ENCODE measurements at regions not wholly inside any gene's neighbourhood (a gene's known extent, or its start where the extent isn't known, plus 50 kb on each side); places are given as distances from the start of the nearest gene placed in this dataset.

DNA sequence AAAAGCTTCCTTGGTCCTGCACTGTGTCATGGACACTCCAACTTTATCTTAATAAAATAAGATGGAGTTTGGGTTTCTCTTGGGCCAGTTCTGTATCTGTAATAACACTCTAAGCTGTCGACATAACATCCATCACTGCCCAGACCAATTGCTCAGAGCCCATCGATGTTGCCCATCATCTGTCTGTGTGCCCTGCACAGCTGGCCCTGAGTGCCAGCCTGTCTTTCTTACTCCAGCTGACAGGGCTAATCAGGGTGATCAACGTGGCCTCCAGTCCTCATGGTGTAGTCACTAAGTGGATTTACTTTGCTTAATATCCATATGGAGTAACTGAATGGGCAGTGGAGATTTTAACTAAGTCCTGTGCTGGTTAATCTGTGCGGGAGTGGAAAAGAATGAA lies 419.8 kb upstream of the TPM1 start:
- POLR2A ChIA-PET, result no interaction called here
- intact Hi-C loops (cut with micrococcal nuclease), result no loop called here
- CTCF ChIA-PET, result no interaction called here

DNA sequence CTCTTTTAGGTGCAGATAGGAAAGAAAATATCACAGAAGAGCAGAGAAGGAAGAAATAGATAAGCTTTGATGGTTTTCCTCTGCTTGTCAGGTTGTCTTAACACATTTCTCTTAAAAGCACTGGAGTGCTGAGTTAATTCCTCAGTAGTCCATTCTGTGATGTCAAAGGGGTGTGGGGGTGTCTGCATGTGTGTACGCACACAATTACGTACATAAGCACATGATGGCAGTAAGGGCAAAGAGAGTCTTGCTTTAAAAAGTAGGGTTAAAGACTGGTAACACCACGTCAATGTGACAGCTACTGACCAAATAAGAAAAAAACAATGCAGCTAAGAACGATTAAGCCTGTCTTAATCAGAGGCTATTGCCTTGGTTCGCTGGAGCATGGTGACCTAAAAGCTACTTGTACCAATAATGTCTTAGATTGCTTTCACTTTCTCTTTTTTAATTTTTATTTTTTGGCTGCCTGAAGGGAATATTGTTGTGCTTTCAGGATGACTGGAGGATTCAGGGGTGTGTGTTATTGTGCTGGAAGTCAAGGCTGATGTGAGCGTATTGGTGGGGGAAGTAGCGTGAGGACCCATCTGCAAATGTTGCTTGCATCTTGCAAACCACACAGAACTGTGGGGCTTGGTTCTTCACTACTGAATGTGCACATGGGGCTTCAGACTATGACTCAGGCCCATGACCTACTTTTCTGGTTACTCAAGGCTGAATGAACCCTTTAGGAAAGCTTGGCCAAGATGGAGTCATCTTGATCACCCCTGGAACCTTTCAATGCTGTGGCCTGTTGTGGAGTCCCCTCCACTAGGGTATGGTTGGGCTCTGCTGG lies 417.8 kb upstream of the TPM1 start:
- intact Hi-C loops (cut with micrococcal nuclease), result no loop called here
- Mint-ChIP-seq H3K4me1 (ENCODE audit: low read depth) (peaks cover 12% of the 10 kb centered on the region), H3K27me3 (peaks cover 6% of the 10 kb centered on the region), H3K9me3 (no peaks in the 10 kb centered on the region), H3K4me3 (peak overlapping the region; percentile 22), H3K36me3 (no peaks in the 10 kb centered on the region), H3K27ac (no peak overlapping the region)
- ChIA-PET POLR2A (no interaction called here), CTCF (no interaction called here)
- peak; percentile 16 for DNase-seq

More for the DNA sequence above, 419.8 kb upstream of the TPM1 start:
- Mint-ChIP-seq H3K4me3 (no peak overlapping the region), H3K36me3 (no peaks in the 10 kb centered on the region), H3K9me3 (no peaks in the 10 kb centered on the region), H3K27ac (no peak overlapping the region), H3K27me3 (peaks cover 4% of the 10 kb centered on the region), H3K4me1 (ENCODE audit: low read depth) (peaks cover 12% of the 10 kb centered on the region)
- no peak for DNase-seq

DNA sequence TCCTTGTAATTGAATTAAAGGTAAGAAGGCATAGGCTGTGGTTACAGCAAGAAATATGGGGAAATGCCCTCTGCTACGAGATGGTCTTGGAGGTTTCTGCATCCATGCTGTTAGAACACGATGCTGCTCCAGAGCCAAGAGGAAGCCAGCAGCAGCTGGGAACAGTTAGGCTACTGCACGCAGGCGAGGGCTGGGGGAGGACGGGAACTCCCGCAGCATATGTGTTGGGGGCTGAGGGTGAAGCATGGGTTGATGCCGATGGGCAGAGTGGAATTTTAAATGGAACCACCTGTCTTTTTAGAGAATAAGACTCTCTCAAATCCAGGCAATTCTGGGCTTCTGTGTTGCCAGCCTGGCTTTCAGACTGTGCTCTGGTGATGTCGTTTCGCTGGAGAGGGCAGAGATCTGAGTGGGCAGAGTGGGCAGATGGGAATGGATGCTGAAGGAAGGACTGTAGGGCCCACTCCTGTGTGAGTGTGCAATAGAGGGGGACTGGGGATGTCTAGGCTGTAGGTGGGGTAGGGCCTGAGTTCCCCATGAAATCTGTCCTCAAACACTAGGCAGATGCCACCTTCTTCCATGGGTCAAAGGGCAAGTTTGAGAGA lies 417.0 kb upstream of the TPM1 start:
- H3K9me3 Mint-ChIP-seq, result no peaks in the 10 kb centered on the region
- no peak for DNase-seq
- peaks cover 6% of the 10 kb centered on the region for H3K27me3 Mint-ChIP-seq
- peaks cover 12% of the 10 kb centered on the region for H3K4me1 Mint-ChIP-seq (ENCODE audit: low read depth)
- H3K36me3 Mint-ChIP-seq, result no peaks in the 10 kb centered on the region
- ChIA-PET POLR2A (no interaction called here), CTCF (no interaction called here)
- no peak overlapping the region for H3K4me3 Mint-ChIP-seq
- intact Hi-C loops (cut with micrococcal nuclease), result no loop called here
- no peak overlapping the region for H3K27ac Mint-ChIP-seq

DNA sequence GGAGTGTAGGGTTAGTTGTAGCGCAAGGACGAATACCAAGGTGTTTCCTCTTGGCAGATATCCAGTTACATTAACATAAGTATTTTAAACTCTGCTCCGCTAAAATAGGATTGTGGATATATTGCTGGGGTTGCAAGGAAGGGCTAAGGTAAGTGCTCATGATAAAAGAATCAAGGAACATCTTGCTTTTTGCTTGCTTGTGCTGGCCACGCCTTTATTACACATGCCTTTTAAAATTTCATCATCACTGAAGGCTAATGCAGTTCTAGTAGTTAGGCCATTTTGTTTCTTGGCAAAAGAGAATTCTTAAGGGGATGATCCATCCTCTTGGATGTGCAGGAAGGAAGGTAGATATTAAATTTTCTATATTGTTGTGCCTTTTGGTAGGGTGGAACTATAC lies 415.6 kb upstream of the TPM1 start:
- Mint-ChIP-seq H3K4me3 (no peak overlapping the region), H3K27ac (no peak overlapping the region), H3K36me3 (no peaks in the 10 kb centered on the region), H3K9me3 (no peaks in the 10 kb centered on the region), H3K4me1 (ENCODE audit: low read depth) (peaks cover 12% of the 10 kb centered on the region), H3K27me3 (peaks cover 6% of the 10 kb centered on the region)
- no peak for DNase-seq
- intact Hi-C loops (cut with micrococcal nuclease), result no loop called here
- CTCF ChIA-PET, result no interaction called here
- POLR2A ChIA-PET, result no interaction called here

DNA sequence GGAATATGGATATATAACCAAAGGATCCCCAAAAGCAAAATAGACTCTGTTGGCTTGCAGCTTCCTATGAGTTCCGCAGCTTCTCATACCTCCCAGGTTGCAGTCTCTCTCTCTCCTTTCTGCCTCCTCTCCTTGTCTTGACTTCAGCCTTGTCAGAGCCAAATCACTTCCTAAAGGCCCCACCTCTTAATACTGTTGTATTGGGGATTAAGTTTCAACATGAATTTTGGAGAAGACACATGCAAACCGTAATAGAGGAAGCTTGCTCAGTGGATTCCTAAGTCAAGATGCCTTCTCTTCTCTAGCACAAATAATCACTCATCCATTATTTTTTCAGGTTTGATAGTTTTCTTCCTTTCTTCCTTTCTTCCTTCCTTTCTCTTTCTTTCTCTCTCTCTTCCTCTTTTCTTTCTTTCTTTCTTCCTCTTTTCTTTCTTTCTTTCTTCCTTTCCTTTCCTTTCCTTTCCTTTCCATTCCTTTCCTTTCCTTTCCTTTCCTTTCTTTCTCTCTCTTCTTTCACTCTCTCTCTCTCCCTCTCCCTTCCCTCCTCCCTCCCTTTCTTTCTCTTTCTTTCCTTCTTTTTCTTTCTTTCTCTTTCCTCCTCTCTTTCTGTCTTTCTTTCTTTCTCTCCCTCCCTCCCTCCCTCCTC lies 411.3 kb upstream of the TPM1 start:
- Mint-ChIP-seq H3K27ac (no peak overlapping the region), H3K4me1 (ENCODE audit: low read depth) (no peaks in the 10 kb centered on the region)

DNA sequence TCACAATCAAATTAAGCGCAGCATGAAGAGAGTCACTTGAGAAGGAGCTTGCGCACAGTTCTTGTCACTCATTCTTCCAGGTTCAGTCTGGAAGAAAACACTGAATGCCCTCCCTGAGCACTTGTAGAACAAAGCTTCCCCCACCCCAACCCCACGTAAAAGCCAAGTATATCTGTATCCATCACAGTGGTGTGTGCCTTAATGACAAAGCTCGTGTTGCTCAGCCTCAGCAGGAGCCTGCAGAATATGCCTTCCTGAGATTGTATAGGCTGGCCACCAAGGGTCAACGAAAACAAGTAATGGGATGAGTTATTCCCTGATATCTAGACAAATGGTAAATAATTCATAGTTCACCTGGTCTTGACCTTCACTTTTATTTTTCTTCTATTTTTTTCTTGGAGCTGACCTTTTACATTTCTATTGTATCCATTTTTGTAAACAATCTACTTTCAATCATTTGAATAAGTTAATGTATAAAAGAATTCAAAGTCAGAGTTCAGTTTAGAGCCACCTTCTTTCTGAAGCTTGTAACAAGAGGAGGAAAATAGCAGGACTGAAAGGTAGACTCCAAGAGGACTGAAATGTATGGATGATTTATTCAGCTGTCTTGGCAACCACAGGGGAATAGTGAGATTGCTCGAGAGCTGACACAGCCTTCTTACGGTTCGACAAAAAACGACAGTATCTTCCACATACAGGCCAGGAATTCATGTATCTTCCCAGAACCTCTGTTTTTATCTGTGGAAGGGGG lies 405.5 kb upstream of the TPM1 start:
- intact Hi-C loops (cut with micrococcal nuclease), result no loop called here
- Mint-ChIP-seq H3K27ac (no peak overlapping the region), H3K9me3 (no peaks in the 10 kb centered on the region), H3K4me3 (no peak overlapping the region), H3K36me3 (no peaks in the 10 kb centered on the region), H3K27me3 (peaks cover 4% of the 10 kb centered on the region), H3K4me1 (ENCODE audit: low read depth) (no peaks in the 10 kb centered on the region)
- ChIA-PET POLR2A (no interaction called here), CTCF (interaction anchor here (1.2 kb wide), 1 partner anchor 107 kb away, joined by 3 read pairs; no protein-coding TSS in a partner anchor)
- no peak for DNase-seq

More for the DNA sequence above, 411.3 kb upstream of the TPM1 start:
- H3K4me3 Mint-ChIP-seq, result no peak overlapping the region
- intact Hi-C loops (cut with micrococcal nuclease), result no loop called here
- H3K9me3 Mint-ChIP-seq, result no peaks in the 10 kb centered on the region
- POLR2A ChIA-PET, result no interaction called here
- H3K27me3 Mint-ChIP-seq, result peaks cover 2% of the 10 kb centered on the region
- no peak for DNase-seq
- H3K36me3 Mint-ChIP-seq, result no peaks in the 10 kb centered on the region
- CTCF ChIA-PET, result no interaction called here

DNA sequence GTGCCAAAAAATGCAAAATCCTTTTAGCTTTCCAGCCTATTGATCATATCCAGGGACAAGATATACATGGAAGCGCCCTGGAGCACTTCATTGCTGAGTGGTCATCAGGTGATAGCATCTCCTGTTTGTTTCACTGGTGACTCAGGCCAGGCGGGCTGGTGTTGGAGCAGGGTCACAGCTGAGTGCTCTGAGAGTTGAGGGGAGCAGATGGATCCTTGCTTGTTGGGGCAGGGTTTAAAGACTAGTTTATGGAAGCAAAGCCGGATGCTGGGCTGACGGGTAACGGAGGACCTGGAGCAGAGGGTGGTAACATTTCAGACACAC lies 405.0 kb upstream of the TPM1 start:
- Mint-ChIP-seq H3K4me1 (ENCODE audit: low read depth) (no peaks in the 10 kb centered on the region), H3K9me3 (no peaks in the 10 kb centered on the region), H3K27me3 (peaks cover 4% of the 10 kb centered on the region), H3K4me3 (no peak overlapping the region), H3K36me3 (no peaks in the 10 kb centered on the region), H3K27ac (no peak overlapping the region)
- POLR2A ChIA-PET, result no interaction called here
- DNase-seq, result no peak
- intact Hi-C loops (cut with micrococcal nuclease), result no loop called here
- CTCF ChIA-PET, result interaction anchor here (1.2 kb wide), 1 partner anchor 106 kb away, joined by 3 read pairs; no protein-coding TSS in a partner anchor

DNA sequence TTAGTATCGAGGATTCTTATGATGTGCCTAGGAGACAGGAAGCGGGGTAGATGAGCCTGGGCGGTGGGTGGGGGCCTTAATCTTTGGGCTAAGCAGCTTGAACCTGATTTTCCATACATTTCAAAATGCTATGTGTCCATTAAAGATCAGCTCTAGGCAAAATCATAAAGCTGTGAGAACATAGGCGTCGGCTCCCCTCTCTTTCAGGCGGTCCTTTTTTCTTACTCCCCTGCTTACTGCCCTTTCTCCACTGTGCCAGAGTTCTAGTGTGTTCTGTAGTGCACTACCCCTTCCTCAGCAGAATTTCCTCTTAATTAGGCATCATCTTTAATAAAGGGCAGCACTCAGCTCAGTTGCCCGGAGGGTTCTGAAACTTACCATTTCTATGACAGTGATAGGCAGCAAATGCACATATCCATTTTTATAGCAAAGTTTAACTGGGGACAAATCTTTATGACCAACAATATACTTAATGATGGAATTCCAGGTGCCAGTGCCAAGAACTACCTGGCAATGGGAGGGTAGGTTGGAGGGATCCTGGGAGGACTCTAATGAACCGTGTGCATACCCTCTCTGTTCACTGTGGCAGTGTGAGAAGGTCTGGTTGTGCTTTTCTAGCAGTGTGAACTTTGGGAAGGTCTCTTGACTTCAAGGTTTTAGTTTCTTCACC lies 404.5 kb upstream of the TPM1 start:
- H3K27ac Mint-ChIP-seq, result no peak overlapping the region
- peaks cover 4% of the 10 kb centered on the region for H3K27me3 Mint-ChIP-seq
- H3K4me1 Mint-ChIP-seq (ENCODE audit: low read depth), result no peaks in the 10 kb centered on the region
- no peak overlapping the region for H3K4me3 Mint-ChIP-seq
- ChIA-PET CTCF (no interaction called here), POLR2A (no interaction called here)
- DNase-seq, result no peak
- H3K36me3 Mint-ChIP-seq, result no peaks in the 10 kb centered on the region
- no peaks in the 10 kb centered on the region for H3K9me3 Mint-ChIP-seq
- intact Hi-C loops (cut with micrococcal nuclease), result no loop called here

DNA sequence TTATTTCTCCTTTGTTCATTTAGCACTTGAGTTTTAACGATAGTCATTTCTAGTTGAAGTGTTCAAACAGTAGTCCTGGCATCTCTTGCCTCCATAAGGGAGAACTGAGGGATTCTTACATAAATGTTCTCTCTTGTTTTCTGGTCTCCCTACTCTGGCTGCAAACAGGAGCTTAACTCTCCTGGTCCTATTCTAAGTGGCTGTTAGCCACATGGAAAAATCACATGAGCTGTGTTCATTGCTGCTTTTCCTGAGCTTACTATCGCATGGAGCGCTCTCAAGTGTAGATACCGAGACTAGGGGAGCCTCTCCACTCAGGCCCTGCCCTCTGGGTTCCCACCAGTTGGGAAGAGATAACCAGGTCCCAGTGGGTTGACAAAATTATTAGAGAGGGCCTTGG lies 403.1 kb upstream of the TPM1 start:
- H3K9me3 Mint-ChIP-seq, result no peaks in the 10 kb centered on the region
- no peaks in the 10 kb centered on the region for H3K4me1 Mint-ChIP-seq (ENCODE audit: low read depth)
- H3K4me3 Mint-ChIP-seq, result no peak overlapping the region
- H3K27me3 Mint-ChIP-seq, result peaks cover 4% of the 10 kb centered on the region
- no peaks in the 10 kb centered on the region for H3K36me3 Mint-ChIP-seq
- no peak for DNase-seq
- no peak overlapping the region for H3K27ac Mint-ChIP-seq
- intact Hi-C loops (cut with micrococcal nuclease), result no loop called here
- ChIA-PET CTCF (no interaction called here), POLR2A (no interaction called here)

DNA sequence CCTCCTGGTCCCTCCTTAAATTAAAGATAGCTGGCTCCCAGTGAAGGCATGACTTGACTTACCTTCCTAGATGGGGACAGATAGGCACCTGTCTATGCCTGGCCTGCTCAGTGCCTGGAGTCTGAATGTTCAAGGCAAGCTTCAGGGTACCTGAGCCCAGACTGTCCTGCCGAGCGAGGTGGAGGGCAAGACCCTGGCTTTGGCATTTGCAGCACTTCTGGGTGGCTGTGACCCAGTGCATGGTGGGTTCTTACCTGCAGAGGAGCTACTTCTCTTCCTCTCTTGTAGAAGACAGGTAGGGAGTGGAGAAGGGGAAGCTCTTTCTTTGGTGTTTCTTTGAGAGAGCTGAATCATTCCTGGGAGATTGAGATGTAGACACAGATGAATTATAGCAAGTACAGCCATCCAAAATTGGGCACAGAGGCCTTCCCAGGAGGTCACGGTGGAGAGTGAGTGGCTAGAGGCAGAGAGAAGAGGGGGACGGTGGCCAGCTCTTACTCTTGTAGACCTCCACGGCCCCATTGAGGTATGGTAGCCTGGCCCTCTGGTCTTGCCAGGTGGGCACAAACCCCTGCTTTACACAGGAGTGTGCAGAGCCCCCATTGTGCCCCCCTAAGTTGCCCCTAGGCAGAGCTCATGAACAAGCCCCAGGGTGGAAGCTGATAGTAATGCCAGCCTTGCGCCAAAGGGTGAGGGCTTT lies 402.5 kb upstream of the TPM1 start:
- DNase-seq, result no peak
- no peaks in the 10 kb centered on the region for H3K36me3 Mint-ChIP-seq
- intact Hi-C loops (cut with micrococcal nuclease), result loop anchor here (10.0 kb wide), 1 partner anchor 105 kb away; no protein-coding TSS in a partner anchor
- no peak overlapping the region for H3K4me3 Mint-ChIP-seq
- no peak overlapping the region for H3K27ac Mint-ChIP-seq
- ChIA-PET POLR2A (no interaction called here), CTCF (no interaction called here)
- H3K27me3 Mint-ChIP-seq, result peaks cover 4% of the 10 kb centered on the region
- H3K9me3 Mint-ChIP-seq, result no peaks in the 10 kb centered on the region
- no peaks in the 10 kb centered on the region for H3K4me1 Mint-ChIP-seq (ENCODE audit: low read depth)

DNA sequence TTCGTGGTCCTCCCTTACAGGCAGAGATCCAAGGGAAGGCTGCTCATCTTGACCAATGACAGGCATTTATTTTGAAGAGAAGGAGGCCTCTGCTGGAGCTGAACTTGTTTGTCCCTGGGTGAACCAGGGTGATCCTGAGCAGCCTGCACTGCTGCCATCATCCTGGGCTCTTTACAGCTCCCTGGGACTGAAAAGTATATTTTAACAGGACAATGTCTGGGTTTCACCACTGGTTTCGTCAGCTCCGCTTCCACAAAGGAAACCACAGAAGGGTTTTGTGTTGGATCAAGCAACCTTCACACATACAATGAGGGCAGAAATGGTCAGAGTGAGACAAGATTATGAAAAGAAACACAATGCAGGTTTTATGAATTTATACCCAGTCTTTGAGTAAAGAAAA lies 400.7 kb upstream of the TPM1 start:
- ChIA-PET POLR2A (no interaction called here), CTCF (no interaction called here)
- Mint-ChIP-seq H3K27me3 (peaks cover 4% of the 10 kb centered on the region), H3K9me3 (no peaks in the 10 kb centered on the region), H3K27ac (no peak overlapping the region), H3K36me3 (no peaks in the 10 kb centered on the region), H3K4me1 (ENCODE audit: low read depth) (no peaks in the 10 kb centered on the region), H3K4me3 (no peak overlapping the region)
- no peak for DNase-seq
- intact Hi-C loops (cut with micrococcal nuclease), result loop anchor here (10.0 kb wide), 1 partner anchor 103 kb away; no protein-coding TSS in a partner anchor

All from activated CD4-positive, alpha-beta memory T cell treated with anti-CD3 and anti-CD28 coated beads for 36 hours (primary cell).